ENCODE measurements at regions not wholly inside any gene's neighbourhood (a gene's known extent, or its start where the extent isn't known, plus 50 kb on each side); places are given as distances from the start of the nearest gene placed in this dataset.

- no peak for DNase-seq (ENCODE audit: low spot score)
These were observed 382.2 kb downstream of the ENC1 start for GRCh38 chr5:74258314-74258665.

GRCh38 chr5:74257645-74258313 lies 382.7 kb downstream of the ENC1 start:
- DNase-seq (ENCODE audit: low spot score), result no peak

GRCh38 chr5:74257060-74257527 lies 383.4 kb downstream of the ENC1 start:
- no peak for DNase-seq (ENCODE audit: low spot score)

GRCh38 chr5:74255692-74256392 lies 384.7 kb downstream of the ENC1 start:
- DNase-seq (ENCODE audit: low spot score), result no peak

- DNase-seq (ENCODE audit: low spot score), result no peak
These were observed 386.3 kb downstream of the ENC1 start for GRCh38 chr5:74254257-74254656.

GRCh38 chr5:74252044-74252443 lies 388.5 kb downstream of the ENC1 start:
- DNase-seq (ENCODE audit: low spot score), result no peak

GRCh38 chr5:74251141-74252035 lies 389.1 kb downstream of the ENC1 start:
- peak; percentile 50 for DNase-seq (ENCODE audit: low spot score)

- no peak for DNase-seq (ENCODE audit: low spot score)
These were observed 390.0 kb downstream of the ENC1 start for GRCh38 chr5:74250304-74251102.

GRCh38 chr5:74248576-74248975 lies 392.0 kb downstream of the ENC1 start:
- no peak for DNase-seq (ENCODE audit: low spot score)

- no peak for DNase-seq (ENCODE audit: low spot score)
These were observed 396.1 kb downstream of the ENC1 start for GRCh38 chr5:74244406-74244805.

GRCh38 chr5:74243634-74244033 lies 396.9 kb downstream of the ENC1 start:
- DNase-seq (ENCODE audit: low spot score), result no peak

- DNase-seq (ENCODE audit: low spot score), result no peak
These were observed 398.0 kb downstream of the ENC1 start for GRCh38 chr5:74242516-74242915.

- DNase-seq (ENCODE audit: low spot score), result no peak
These were observed 398.8 kb downstream of the ENC1 start for GRCh38 chr5:74241751-74242140.

GRCh38 chr5:74240783-74241750 lies 399.5 kb downstream of the ENC1 start:
- no peak for DNase-seq (ENCODE audit: low spot score)

- DNase-seq (ENCODE audit: low spot score), result no peak
These were observed 401.3 kb downstream of the ENC1 start for GRCh38 chr5:74239261-74239660.

GRCh38 chr5:74237571-74238145 lies 402.9 kb downstream of the ENC1 start:
- DNase-seq (ENCODE audit: low spot score), result no peak

GRCh38 chr5:74235552-74235951 lies 405.0 kb downstream of the ENC1 start:
- DNase-seq (ENCODE audit: low spot score), result no peak

- no peak for DNase-seq (ENCODE audit: low spot score)
These were observed 407.0 kb downstream of the ENC1 start for GRCh38 chr5:74233571-74233970.

- DNase-seq (ENCODE audit: low spot score), result no peak
These were observed 407.4 kb downstream of the ENC1 start for GRCh38 chr5:74233091-74233490.

GRCh38 chr5:74232276-74232675 lies 408.3 kb downstream of the ENC1 start:
- no peak for DNase-seq (ENCODE audit: low spot score)
